HCT116 (cell line): ENCODE measurements at regions not wholly inside any gene's neighbourhood (a gene's known extent, or its start where the extent isn't known, plus 50 kb on each side); places are given as distances from the start of the nearest gene placed in this dataset.

Source experiments
- ATAC-seq: fragments of 200-7000 bp; cut with Tn5 transposase; 2 replicates; pipeline ENCODE4 v1.9.1; 2020; ENCODE audit warnings: mild to moderate bottlenecking, moderate library complexity
- BruUV-seq: library from RNA; stranded (reverse); fragments of 400-500 nt; replicated peaks from 2 replicates; lab custom pipeline; 2021; lab: Mats Ljungman, UMichigan
- CTCF ChIA-PET: fragments of 300-600 bp; sonication (Branson Sonifier 250); formaldehyde crosslinking; loops from one replicate; lab custom pipeline; 2021; ENCODE audit warnings: antibody characterized with exemption; lab: Charles Lee
- POLR2A ChIA-PET: fragments of 300-600, 350-600 bp; sonication (Branson Sonifier 250); formaldehyde crosslinking; loops from one replicate; lab custom pipeline; 2021; ENCODE audit warnings: antibody characterized with exemption; lab: Charles Lee
- RAD21 ChIA-PET, 2 experiments: fragments of 300-600 bp; sonication (Branson Sonifier 250); formaldehyde crosslinking; loops; one replicate each; lab custom pipeline; 2023; ENCODE audit warnings: low total read pairs in 2 of 2; ENCODE audit not compliant: uncharacterized antibody in 2 of 2, unreplicated experiment in 2 of 2, low non-redundant PET in 1 of 2; lab: Charles Lee
- DNase-seq: peaks from one replicate; pipeline ENCODE4 v3.0.0-alpha.2; 2010; ENCODE audit warnings: low read depth, low spot score
- H2AFZ ChIP-seq: fragments of 200-600 bp; shearing (Covaris generic), sonication (generic); 2 replicates; pipeline ENCODE4 v1.6.1; 2017; ENCODE audit warnings: low read depth, mixed run types, mixed read lengths, antibody characterized with exemption, low read length; ENCODE audit not compliant: poor library complexity, severe bottlenecking
- H3K27ac ChIP-seq: 2 replicates; pipeline ENCODE4 v1.5.1; 2012; ENCODE audit warnings: low read depth, low read length
- H3K27me3 ChIP-seq: fragments of 200-600 bp; sonication (generic); 2 replicates; pipeline ENCODE4 v1.6.1; 2016; ENCODE audit warnings: mixed run types, low read length, mixed read lengths; ENCODE audit not compliant: insufficient read depth
- H3K36me3 ChIP-seq, 2 experiments: fragments of 200-500 bp in 1 of 2; fragments of 200-600 bp in 1 of 2; sonication (Bioruptor generic) in 1 of 2; sonication (generic) in 1 of 2; 2 replicates each; pipeline versions ENCODE4 v1.5.1 to v1.6.1; 2014 to 2016; ENCODE audit warnings: low read length in 2 of 2, inconsistent platforms in 1 of 2, mixed read lengths in 1 of 2, mixed run types in 1 of 2; ENCODE audit not compliant: insufficient read depth in 2 of 2, control insufficient read depth in 1 of 2
- H3K4me1 ChIP-seq, 2 experiments: fragments of 200-600 bp in 1 of 2; sonication (generic) in 1 of 2; 2 replicates each; pipeline versions ENCODE4 v1.5.1 to v1.6.1; 2012 to 2017; ENCODE audit warnings: low read length in 2 of 2, inconsistent platforms in 1 of 2, mild to moderate bottlenecking in 1 of 2, mixed read lengths in 1 of 2, mixed run types in 1 of 2, moderate library complexity in 1 of 2; ENCODE audit not compliant: insufficient read depth in 2 of 2, control insufficient read depth in 1 of 2
- H3K4me2 ChIP-seq: fragments of 200-600 bp; sonication (generic); 2 replicates; pipeline ENCODE4 v1.6.1; 2017; ENCODE audit warnings: mixed run types, low read length, mixed read lengths
- H3K4me3 ChIP-seq, 2 experiments: fragments of 200-600 bp in 1 of 2; sonication (generic) in 1 of 2; replicated peaks in 1 of 2; 2 replicates each; pipeline ENCODE4 v1.5.1; 2011 to 2016; ENCODE audit warnings: low read length in 2 of 2, control low read depth in 1 of 2, low read depth in 1 of 2, mild to moderate bottlenecking in 1 of 2, mixed read lengths in 1 of 2, mixed run types in 1 of 2
- H3K79me2 ChIP-seq: fragments of 200-600 bp; sonication (generic); 2 replicates; pipeline ENCODE4 v1.6.1; 2017; ENCODE audit warnings: mild to moderate bottlenecking, mixed run types, low read length, moderate library complexity, mixed read lengths; ENCODE audit not compliant: insufficient read depth
- H3K9ac ChIP-seq: fragments of 200-600 bp; sonication (generic); 2 replicates; pipeline ENCODE4 v1.6.1; 2016; ENCODE audit warnings: low read length, mixed read lengths
- H3K9me2 ChIP-seq: fragments of 200-600 bp; sonication (generic), shearing (Covaris generic); 2 replicates; pipeline ENCODE4 v1.6.1; 2017; ENCODE audit warnings: mixed run types, mild to moderate bottlenecking, moderate library complexity; ENCODE audit not compliant: insufficient read depth
- H3K9me3 ChIP-seq, 2 experiments: fragments of 200-500 bp in 1 of 2; fragments of 200-600 bp in 1 of 2; sonication (Bioruptor generic) in 1 of 2; sonication (generic) in 1 of 2; 2 replicates each; pipeline ENCODE4 v1.6.1; 2014 to 2017; ENCODE audit warnings: low read length in 2 of 2, mixed read lengths in 2 of 2, inconsistent platforms in 1 of 2, low read depth in 1 of 2, mild to moderate bottlenecking in 1 of 2, mixed run types in 1 of 2, moderate library complexity in 1 of 2; ENCODE audit not compliant: control insufficient read depth in 1 of 2, insufficient read depth in 1 of 2
- H4K20me1 ChIP-seq: fragments of 200-600 bp; sonication (generic), shearing (Covaris generic); 2 replicates; pipeline ENCODE4 v1.6.1; 2017; ENCODE audit warnings: mixed run types, mild to moderate bottlenecking, moderate library complexity; ENCODE audit not compliant: insufficient read depth
- CBX3 ChIP-seq: IDR thresholded peaks from 2 replicates; pipeline ENCODE4 v1.6.1; 2012; ENCODE audit warnings: low read depth
- CTCF ChIP-seq, 3 experiments: fragments of 200-600 bp in 1 of 3; sonication (generic) in 1 of 3; IDR thresholded peaks in 2 of 3; conservative IDR thresholded peaks in 1 of 3; 2 replicates each; pipeline ENCODE4 v1.5.1; 2012 to 2017; ENCODE audit warnings: low read depth in 2 of 3, low read length in 2 of 3, antibody characterized with exemption in 1 of 3, borderline replicate concordance in 1 of 3, control low read depth in 1 of 3, mild to moderate bottlenecking in 1 of 3, mixed read lengths in 1 of 3, mixed run types in 1 of 3, moderate library complexity in 1 of 3; ENCODE audit not compliant: insufficient read depth in 1 of 3
- EGR1 ChIP-seq: IDR thresholded peaks from 2 replicates; pipeline ENCODE4 v1.6.1; 2012; ENCODE audit warnings: low read depth
- ELF1 ChIP-seq: IDR thresholded peaks from 2 replicates; pipeline ENCODE4 v1.6.1; 2012; ENCODE audit warnings: low read depth, borderline replicate concordance
- EZH2phosphoT487 ChIP-seq: fragments of 200-600 bp; IDR thresholded peaks from 2 replicates; pipeline ENCODE4 v1.6.1; 2018; ENCODE audit warnings: antibody characterized with exemption, borderline replicate concordance
- FOSL1 ChIP-seq: IDR thresholded peaks from 2 replicates; pipeline ENCODE4 v1.6.1; 2012; ENCODE audit warnings: low read depth
- POLR2A ChIP-seq: IDR thresholded peaks from 2 replicates; pipeline ENCODE4 v1.7.0; 2011; ENCODE audit warnings: borderline replicate concordance; ENCODE audit not compliant: insufficient read depth, insufficient read length; ENCODE audit errors: extremely low read depth
- POLR2AphosphoS5 ChIP-seq: IDR thresholded peaks from 2 replicates; pipeline ENCODE4 v1.6.1; 2011; ENCODE audit warnings: mild to moderate bottlenecking, low read depth, low read length, moderate library complexity
- SRF ChIP-seq: IDR thresholded peaks from 2 replicates; pipeline ENCODE4 v1.6.1; 2012; ENCODE audit warnings: low read depth
- ZBTB33 ChIP-seq: IDR thresholded peaks from 2 replicates; pipeline ENCODE4 v1.6.1; 2011; ENCODE audit warnings: mild to moderate bottlenecking, low read length, moderate library complexity; ENCODE audit not compliant: insufficient replicate concordance; ENCODE audit errors: extremely low read depth
- ZFX ChIP-seq: fragments of 450-650 bp; IDR thresholded peaks from 2 replicates; pipeline ENCODE4 v1.6.1; 2017
- ZNF274 ChIP-seq: fragments of 200-500 bp; sonication (Bioruptor generic); IDR thresholded peaks from 2 replicates; pipeline ENCODE4 v1.6.1; 2014; ENCODE audit warnings: mild to moderate bottlenecking, low read depth, low read length, inconsistent platforms
- intact Hi-C: fragments of 100-400 bp; cut with micrococcal nuclease; formaldehyde crosslinking; loops from 2 replicates; pipeline ENCODE4 v1.10.0; 2022
- TF ChIP-seq, protein P1 (sequence below): IDR thresholded peaks from 2 replicates; pipeline ENCODE4 v1.6.1; 2012; ENCODE audit warnings: low read depth

DNA sequence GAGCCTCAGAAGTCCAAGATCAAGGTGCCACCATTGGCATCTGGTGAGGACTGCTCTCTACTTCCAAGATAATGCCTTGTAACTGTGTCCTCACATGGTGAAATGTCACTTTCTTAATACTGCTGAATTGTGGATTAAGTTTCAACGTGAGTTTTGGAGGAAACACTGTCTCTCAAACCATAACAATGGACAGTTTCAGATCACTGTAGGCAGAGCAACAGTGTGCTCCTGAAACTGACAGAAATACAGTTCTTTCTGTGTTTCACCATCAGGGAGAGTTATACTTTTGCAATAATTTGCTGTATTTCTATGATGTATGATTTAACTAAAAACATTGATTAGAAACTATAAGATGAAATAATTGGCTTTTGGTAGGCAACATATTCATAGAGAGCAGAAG lies 1780.5 kb upstream of the CDH6 start:
- no peaks in the 10 kb centered on the region for H3K9me2 ChIP-seq
- ATAC-seq (no peak), DNase-seq (no peak)
- POLR2A ChIA-PET = no interaction called here
- H3K79me2 ChIP-seq = no peaks in the 10 kb centered on the region
- no peak overlapping the region for H2AFZ ChIP-seq
- intact Hi-C loops = no loop called here
- no peak overlapping the region for H3K27ac ChIP-seq
- H3K4me1 ChIP-seq = no peaks in the 10 kb centered on the region
- H3K4me2 ChIP-seq = no peak overlapping the region
- TF ChIP-seq ELF1 (no peak), POLR2AphosphoS5 (no peak), ZBTB33 (no peak), EGR1 (no peak), SRF (no peak), CTCF (IDR thresholded peaks at IDR 0.05 in 2 of 3, conservative IDR thresholded peaks at IDR 0.05 in 1 of 3; ENCODE audit: borderline replicate concordance in 1 of 3, insufficient read depth in 1 of 3, low read depth in 2 of 3, low read length in 2 of 3) (no peak), CBX3 (no peak), EZH2phosphoT487 (no peak), ZNF274 (no peak), POLR2A (no peak), FOSL1 (no peak), ZFX (no peak)
- TF ChIP-seq, protein P1, sequence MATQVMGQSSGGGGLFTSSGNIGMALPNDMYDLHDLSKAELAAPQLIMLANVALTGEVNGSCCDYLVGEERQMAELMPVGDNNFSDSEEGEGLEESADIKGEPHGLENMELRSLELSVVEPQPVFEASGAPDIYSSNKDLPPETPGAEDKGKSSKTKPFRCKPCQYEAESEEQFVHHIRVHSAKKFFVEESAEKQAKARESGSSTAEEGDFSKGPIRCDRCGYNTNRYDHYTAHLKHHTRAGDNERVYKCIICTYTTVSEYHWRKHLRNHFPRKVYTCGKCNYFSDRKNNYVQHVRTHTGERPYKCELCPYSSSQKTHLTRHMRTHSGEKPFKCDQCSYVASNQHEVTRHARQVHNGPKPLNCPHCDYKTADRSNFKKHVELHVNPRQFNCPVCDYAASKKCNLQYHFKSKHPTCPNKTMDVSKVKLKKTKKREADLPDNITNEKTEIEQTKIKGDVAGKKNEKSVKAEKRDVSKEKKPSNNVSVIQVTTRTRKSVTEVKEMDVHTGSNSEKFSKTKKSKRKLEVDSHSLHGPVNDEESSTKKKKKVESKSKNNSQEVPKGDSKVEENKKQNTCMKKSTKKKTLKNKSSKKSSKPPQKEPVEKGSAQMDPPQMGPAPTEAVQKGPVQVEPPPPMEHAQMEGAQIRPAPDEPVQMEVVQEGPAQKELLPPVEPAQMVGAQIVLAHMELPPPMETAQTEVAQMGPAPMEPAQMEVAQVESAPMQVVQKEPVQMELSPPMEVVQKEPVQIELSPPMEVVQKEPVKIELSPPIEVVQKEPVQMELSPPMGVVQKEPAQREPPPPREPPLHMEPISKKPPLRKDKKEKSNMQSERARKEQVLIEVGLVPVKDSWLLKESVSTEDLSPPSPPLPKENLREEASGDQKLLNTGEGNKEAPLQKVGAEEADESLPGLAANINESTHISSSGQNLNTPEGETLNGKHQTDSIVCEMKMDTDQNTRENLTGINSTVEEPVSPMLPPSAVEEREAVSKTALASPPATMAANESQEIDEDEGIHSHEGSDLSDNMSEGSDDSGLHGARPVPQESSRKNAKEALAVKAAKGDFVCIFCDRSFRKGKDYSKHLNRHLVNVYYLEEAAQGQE = no peak
- H3K4me3 ChIP-seq = no peak overlapping the region
- H3K27me3 ChIP-seq = no peaks in the 10 kb centered on the region
- no peaks in the 10 kb centered on the region for H4K20me1 ChIP-seq
- CTCF ChIA-PET = no interaction called here
- no TSS peak for BruUV-seq
- H3K36me3 ChIP-seq = no peaks in the 10 kb centered on the region
- RAD21 ChIA-PET = no interaction called here
- no peak overlapping the region for H3K9ac ChIP-seq
- peaks cover 8 to 34% of the 10 kb centered on the region in 2 experiments; a peak in 2 of 4 replicates for H3K9me3 ChIP-seq
